Mammary epithelial cell (primary cell): ENCODE measurements at regions not wholly inside any gene's neighbourhood (a gene's known extent, or its start where the extent isn't known, plus 50 kb on each side); places are given as distances from the start of the nearest gene placed in this dataset.

Experiments
- CTCF ChIP-seq, 2 donors: IDR thresholded peaks in 1 of 2; conservative IDR thresholded peaks in 1 of 2; 2 replicates each; pipeline ENCODE4 v1.5.1; 2011 to 2012; ENCODE audit warnings: inconsistent platforms in 2 of 2, low read length in 2 of 2, mild to moderate bottlenecking in 2 of 2, control low read depth in 1 of 2, low read depth in 1 of 2; ENCODE audit not compliant: insufficient read depth in 1 of 2; ENCODE audit errors: extremely low read depth in 1 of 2
- EZH2 ChIP-seq: IDR thresholded peaks from 2 replicates; pipeline ENCODE4 v1.6.1; 2012; ENCODE audit warnings: low read length, inconsistent platforms, borderline replicate concordance

GRCh38 chr4:189313861-189314513 is 626.7 kb upstream of the FRG1 start:
- no peak for TF ChIP-seq CTCF (conservative IDR thresholded peaks at IDR 0.05 in 1 of 2, IDR thresholded peaks at IDR 0.05 in 1 of 2; ENCODE audit: extremely low read depth in 1 of 2, insufficient read depth in 1 of 2, low read depth in 1 of 2, low read length in 2 of 2)
- TF ChIP-seq EZH2, result no peak
